ENCODE measurements at regions not wholly inside any gene's neighbourhood (a gene's known extent, or its start where the extent isn't known, plus 50 kb on each side); places are given as distances from the start of the nearest gene placed in this dataset.

GRCh38 chr2:67054728-67055127 lies 342.4 kb upstream of the ETAA1 start:
- TF ChIP-seq GATA2 (IDR thresholded peaks at IDR 0.05; ENCODE audit: low read depth, low read length) (no peak), GATA3 (IDR thresholded peaks at IDR 0.05; ENCODE audit: low read depth, low read length) (no peak)

- TF ChIP-seq GATA2 (IDR thresholded peaks at IDR 0.05; ENCODE audit: low read depth, low read length) (no peak), GATA3 (IDR thresholded peaks at IDR 0.05; ENCODE audit: low read depth, low read length) (peak; percentile 63)
Measured at GRCh38 chr2:67055387-67056304, 341.5 kb upstream of the ETAA1 start.

GRCh38 chr2:67057123-67057522 lies 340.0 kb upstream of the ETAA1 start:
- TF ChIP-seq GATA2 (IDR thresholded peaks at IDR 0.05; ENCODE audit: low read depth, low read length) (no peak), GATA3 (IDR thresholded peaks at IDR 0.05; ENCODE audit: low read depth, low read length) (no peak)

GRCh38 chr2:67057901-67058703 lies 339.0 kb upstream of the ETAA1 start:
- TF ChIP-seq GATA3 (IDR thresholded peaks at IDR 0.05; ENCODE audit: low read depth, low read length) = no peak

- TF ChIP-seq GATA3 (IDR thresholded peaks at IDR 0.05; ENCODE audit: low read depth, low read length) (no peak), GATA2 (IDR thresholded peaks at IDR 0.05; ENCODE audit: low read depth, low read length) (no peak)
Measured at GRCh38 chr2:67065046-67065445, 332.1 kb upstream of the ETAA1 start.

- TF ChIP-seq GATA2 (IDR thresholded peaks at IDR 0.05; ENCODE audit: low read depth, low read length) (no peak), GATA3 (IDR thresholded peaks at IDR 0.05; ENCODE audit: low read depth, low read length) (no peak)
Measured at GRCh38 chr2:67066782-67067181, 330.4 kb upstream of the ETAA1 start.

- no peak for TF ChIP-seq GATA2 (IDR thresholded peaks at IDR 0.05; ENCODE audit: low read depth, low read length)
- TF ChIP-seq GATA3 (IDR thresholded peaks at IDR 0.05; ENCODE audit: low read depth, low read length) = no peak
Measured at GRCh38 chr2:67067656-67068055, 329.5 kb upstream of the ETAA1 start.

GRCh38 chr2:67070826-67071225 lies 326.3 kb upstream of the ETAA1 start:
- TF ChIP-seq GATA2 (IDR thresholded peaks at IDR 0.05; ENCODE audit: low read depth, low read length) (no peak), GATA3 (IDR thresholded peaks at IDR 0.05; ENCODE audit: low read depth, low read length) (no peak)

- no peak for TF ChIP-seq GATA3 (IDR thresholded peaks at IDR 0.05; ENCODE audit: low read depth, low read length)
- no peak for TF ChIP-seq GATA2 (IDR thresholded peaks at IDR 0.05; ENCODE audit: low read depth, low read length)
Measured at GRCh38 chr2:67075056-67075455, 322.1 kb upstream of the ETAA1 start.

- peak; percentile 92 for TF ChIP-seq GATA2 (IDR thresholded peaks at IDR 0.05; ENCODE audit: low read depth, low read length)
- TF ChIP-seq GATA3 (IDR thresholded peaks at IDR 0.05; ENCODE audit: low read depth, low read length) = peak; percentile 47; the same call in 1 of the 2 replicates
Measured at GRCh38 chr2:67075530-67076238, 321.4 kb upstream of the ETAA1 start.

- no peak for TF ChIP-seq GATA3 (IDR thresholded peaks at IDR 0.05; ENCODE audit: low read depth, low read length)
- no peak for TF ChIP-seq GATA2 (IDR thresholded peaks at IDR 0.05; ENCODE audit: low read depth, low read length)
Measured at GRCh38 chr2:67076239-67076624, 320.9 kb upstream of the ETAA1 start.

- TF ChIP-seq GATA3 (IDR thresholded peaks at IDR 0.05; ENCODE audit: low read depth, low read length) (no peak), GATA2 (IDR thresholded peaks at IDR 0.05; ENCODE audit: low read depth, low read length) (no peak)
Measured at GRCh38 chr2:67079729-67080128, 317.4 kb upstream of the ETAA1 start.

- TF ChIP-seq GATA3 (IDR thresholded peaks at IDR 0.05; ENCODE audit: low read depth, low read length) = no peak
- TF ChIP-seq GATA2 (IDR thresholded peaks at IDR 0.05; ENCODE audit: low read depth, low read length) = no peak
Measured at GRCh38 chr2:67082813-67083212, 314.3 kb upstream of the ETAA1 start.

- TF ChIP-seq GATA2 (IDR thresholded peaks at IDR 0.05; ENCODE audit: low read depth, low read length) (no peak), GATA3 (IDR thresholded peaks at IDR 0.05; ENCODE audit: low read depth, low read length) (no peak)
Measured at GRCh38 chr2:67083951-67084350, 313.2 kb upstream of the ETAA1 start.

Data from SH-SY5Y (cell line).